HG02885 (cell line): ENCODE measurements at regions not wholly inside any gene's neighbourhood (a gene's known extent, or its start where the extent isn't known, plus 50 kb on each side); places are given as distances from the start of the nearest gene placed in this dataset.
"Not testable (repeated sequence)": the region's sequence is repeated elsewhere in the genome, so short reads cannot be mapped to it uniquely, and the experiment has no call there.

Source experiments
- ATAC-seq: cut with Tn5 transposase; IDR thresholded peaks from one replicate; pipeline ENCODE4 v1.9.1; 2021; ENCODE audit warnings: mild to moderate bottlenecking; ENCODE audit not compliant: unreplicated experiment, poor library complexity

DNA sequence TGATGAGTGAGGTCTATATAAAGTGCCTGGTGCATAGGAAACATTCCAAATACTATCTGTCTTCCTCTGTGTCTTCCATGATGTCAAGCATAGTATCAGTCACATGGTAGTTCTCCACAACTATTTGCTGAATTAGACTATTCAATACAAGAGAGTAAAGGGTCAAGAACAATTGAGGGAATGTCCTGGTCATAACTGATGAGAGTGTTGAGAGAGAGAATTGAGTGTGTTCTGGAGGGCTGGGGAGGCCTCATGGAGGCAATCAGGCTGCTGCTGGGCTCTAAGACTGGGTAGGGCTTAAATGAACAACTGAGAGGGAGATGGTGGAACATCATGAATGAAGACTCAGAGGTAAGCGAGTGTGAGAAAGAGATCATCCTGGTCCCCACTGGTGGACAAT lies 433.7 kb upstream of the ONECUT1 start:
- no peak for ATAC-seq

DNA sequence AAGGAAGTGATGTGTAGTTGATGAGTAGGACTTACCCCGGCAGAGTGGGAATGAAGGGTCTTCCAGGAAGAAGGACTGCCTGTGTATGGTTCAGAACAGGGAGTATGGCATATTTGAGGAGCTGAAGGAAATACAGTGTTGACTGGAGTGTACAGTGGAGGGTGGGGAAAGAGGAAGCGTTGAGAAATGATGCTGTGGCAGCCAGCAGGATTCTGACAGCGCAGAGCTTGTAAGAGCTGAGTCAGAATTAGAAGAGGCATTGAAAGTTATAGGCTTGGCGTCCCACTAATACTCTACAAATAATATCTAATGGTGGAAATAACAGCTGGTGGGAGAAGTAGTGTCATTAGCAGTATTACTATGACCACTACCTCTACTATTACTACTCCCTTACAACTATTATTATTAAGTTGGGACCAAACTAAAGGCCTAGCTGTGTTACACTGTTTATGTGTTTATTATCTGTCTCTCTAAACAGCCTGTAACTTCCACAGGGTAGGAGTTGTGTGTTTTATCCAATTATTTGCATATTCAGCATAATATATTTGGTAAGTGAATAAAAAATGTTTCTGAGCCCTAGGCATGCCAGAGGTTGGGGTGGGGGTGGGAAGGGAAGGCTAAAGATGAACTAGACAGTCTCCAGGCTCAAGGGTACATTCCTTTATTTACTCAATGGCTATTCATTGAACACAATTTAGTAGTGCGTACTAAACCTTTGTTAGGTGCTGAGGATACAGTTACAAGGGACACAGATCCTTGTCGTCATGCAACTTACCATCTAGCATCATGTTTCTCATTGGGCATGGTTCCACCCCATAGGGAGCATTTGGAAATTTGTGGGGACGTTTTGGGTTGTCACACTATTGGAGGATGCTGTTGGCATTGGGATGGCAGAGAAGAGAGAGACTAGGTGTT lies 428.8 kb upstream of the ONECUT1 start:
- ATAC-seq = no peak

DNA sequence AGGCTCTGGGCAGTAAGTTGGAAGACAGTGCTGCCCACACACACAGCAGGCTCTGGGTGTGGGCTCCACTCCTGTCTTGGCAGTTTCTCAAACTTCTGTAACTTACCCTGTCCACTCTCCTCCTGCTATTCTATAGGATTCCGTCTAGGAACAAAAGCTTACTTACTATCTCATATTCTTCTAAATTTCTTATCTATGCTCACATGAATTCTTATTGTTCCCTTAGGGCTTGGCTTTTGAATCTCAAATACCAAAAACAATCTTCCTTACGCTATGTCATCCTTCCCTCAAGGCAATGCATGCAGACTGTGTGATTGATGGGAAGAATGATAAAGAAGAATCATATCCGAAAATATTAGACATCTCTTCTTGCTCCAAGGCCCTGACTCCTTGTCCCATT lies 425.9 kb upstream of the ONECUT1 start:
- ATAC-seq = no peak

DNA sequence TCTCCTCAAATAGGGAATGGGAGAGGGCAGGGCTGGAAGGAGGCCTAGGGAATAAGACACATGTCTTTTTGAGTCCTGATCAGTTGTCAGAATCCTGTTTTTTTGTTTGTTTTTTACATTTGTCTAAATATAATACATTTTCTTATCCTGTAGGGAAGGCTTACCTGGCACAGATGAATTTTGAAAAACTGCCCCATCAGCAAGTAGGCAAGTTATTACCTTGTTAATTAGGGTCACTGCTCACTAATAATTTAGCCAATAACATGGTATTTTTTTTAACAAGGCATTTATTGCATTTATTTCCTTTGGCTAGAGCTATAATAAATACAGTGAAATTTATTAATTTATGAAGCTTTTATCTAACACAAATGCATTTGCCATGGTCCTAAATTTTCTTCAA lies 423.2 kb upstream of the ONECUT1 start:
- no peak for ATAC-seq

DNA sequence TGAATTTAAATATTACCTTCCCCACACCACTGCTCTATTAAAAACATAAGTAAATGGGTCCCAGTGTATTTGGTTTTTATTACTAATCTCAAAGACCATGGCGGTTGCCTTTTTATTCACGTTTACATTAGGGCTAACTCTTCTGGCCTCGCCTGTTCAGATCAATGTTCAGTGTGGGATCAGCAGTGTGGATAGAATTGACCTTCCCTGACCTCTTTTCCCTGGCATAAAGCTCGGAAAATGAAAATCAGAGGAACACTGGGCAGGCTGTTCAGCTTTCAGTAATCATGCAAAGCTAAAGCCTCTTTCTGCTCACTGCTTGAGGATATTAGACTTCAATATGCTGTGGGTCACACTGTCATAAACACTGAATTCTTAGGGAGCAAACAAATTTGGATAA lies 422.6 kb upstream of the ONECUT1 start:
- ATAC-seq = no peak

DNA sequence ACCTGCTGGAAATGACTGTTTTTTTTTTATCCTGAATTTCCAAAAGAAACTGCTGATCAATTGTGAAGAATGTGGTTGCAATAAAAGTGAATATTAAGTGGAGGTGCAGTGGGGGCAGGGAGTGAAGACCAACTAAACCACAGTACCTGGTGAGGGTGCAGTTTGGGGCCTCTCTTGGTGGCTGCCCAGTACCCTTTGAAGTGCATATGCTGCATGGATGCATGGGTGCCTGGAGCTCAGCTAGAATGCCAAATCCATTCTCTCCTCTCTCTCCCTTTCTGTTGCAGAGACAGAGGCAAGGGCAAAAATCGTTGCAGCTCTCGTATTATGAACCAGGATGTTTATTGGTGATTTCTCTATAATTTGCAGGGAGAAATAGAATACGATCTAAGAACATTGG lies 420.5 kb upstream of the ONECUT1 start:
- ATAC-seq = no peak

DNA sequence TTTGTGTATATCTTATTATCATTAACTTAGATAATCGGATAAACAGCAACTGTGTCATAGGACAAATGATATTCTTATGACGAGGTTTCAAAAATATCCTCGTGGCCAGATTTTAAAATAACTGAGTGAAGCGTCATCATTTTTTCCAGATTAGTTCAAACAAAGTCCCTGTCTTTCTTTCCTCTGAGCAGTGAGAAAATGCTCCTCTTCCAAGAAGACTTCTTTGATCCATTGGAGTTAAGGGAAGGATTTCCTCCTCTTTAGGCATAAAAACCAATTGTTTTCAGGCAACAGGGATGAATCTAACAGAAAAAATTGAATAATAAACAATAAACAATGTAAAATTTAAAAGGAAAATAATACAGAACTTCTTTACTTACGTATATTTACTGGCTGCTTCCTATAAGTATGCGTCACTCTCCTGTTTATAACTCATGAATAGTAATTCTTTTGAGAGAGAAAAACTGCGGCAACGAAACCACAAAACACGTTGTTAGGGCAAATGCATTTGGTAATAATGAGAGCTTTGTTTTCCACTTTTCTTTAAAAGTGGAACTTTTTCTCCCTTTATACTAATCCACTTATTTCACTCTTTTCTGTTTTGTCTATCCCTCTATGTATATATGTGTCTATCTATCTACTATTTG lies 419.4 kb upstream of the ONECUT1 start:
- ATAC-seq = no peak

DNA sequence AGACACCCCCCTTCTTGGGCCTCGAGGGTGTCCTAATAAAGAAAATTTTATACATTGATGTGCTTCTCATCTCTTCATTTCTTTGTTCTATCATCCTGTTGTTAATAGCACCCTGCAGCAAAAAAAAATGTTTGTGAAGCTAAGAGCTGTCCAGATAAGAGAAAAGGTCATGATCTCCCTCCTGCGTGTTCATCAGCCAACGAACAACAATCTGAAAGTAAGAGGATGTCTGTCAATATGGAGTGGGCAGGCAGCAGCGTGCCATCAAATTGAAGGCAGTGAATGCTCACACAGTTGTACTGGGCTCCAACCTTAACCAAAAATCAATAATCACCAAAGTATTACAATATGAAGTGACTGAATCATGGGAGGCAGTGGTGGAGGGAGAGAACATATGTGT lies 418.6 kb upstream of the ONECUT1 start:
- no peak for ATAC-seq

DNA sequence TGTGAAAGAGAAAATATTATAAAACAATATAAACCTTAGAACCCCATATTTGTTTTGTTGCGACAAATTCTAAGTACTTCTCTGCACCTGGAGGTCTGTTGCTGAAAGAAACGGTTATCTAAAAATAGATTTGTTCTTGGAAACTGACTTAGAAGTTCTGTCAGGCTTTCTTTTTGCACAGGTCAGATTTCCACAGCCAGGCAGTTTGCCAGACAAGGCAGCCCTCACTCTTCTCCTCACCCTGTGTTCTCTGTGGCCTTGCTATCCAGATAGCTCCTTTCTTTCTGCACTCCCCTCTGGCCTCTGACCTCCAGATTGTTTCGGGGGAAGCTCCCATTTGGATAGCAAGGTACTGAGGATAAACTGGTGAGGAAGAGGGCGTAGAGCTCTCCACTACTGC lies 413.3 kb upstream of the ONECUT1 start:
- ATAC-seq = no peak

DNA sequence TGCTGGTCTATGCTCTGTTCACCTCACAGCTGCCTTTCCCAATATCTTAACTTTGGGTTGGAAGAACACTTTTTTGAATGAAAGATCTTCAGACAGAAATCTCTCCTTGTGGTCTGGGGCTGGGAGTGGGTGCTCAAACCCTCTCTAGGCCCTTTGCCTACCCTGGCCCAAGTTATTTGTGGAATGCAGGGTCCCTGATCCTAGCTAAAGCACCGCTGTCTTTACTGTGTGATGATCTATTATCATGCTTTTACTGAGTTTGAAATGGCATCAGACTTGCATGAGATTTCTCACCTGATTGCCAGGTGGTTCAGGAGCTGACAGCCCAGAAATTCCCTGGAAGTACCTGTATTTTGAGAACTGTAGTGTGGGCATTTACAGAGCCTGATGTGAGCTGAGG lies 412.7 kb upstream of the ONECUT1 start:
- no peak for ATAC-seq

DNA sequence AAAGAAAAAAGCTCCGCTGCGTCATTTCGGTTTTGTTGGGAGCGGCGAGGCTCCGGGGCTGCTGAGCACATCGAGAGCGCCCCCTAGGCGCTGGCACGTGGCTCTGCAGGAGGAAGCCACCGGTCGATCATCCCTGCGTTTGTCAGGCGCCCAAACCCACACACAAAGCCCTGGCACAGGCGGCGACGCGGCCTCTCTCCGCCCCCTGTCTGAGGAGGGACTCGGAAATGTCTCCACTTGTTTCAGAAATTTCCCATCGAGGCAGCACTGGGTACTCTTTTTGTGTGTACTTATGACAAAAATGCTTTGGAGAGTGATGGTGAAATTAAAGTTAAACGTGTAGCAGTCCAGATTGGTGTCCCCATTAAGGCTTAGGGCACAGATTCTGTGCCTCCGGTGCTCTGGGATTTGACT lies 407.3 kb upstream of the ONECUT1 start:
- ATAC-seq = peak; percentile 78

DNA sequence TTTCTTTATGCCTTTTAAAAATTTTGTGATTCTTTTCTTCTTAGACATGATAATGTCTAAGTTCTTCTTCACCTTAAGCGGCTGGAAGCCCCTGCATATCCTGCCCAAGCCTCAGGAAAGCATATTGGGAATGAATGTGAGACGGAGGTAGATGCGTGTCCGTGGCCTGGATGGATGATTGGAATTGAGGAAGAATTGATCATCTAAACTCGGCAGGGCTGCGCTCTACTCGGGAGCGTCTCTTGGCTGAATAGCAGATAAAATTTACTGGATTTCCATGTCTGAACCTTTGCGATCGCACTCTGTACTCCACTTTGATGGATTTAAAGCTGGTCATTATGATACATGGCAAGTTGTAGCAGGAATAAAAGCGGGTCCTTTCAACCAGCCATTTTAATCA lies 406.7 kb upstream of the ONECUT1 start:
- ATAC-seq = no peak

DNA sequence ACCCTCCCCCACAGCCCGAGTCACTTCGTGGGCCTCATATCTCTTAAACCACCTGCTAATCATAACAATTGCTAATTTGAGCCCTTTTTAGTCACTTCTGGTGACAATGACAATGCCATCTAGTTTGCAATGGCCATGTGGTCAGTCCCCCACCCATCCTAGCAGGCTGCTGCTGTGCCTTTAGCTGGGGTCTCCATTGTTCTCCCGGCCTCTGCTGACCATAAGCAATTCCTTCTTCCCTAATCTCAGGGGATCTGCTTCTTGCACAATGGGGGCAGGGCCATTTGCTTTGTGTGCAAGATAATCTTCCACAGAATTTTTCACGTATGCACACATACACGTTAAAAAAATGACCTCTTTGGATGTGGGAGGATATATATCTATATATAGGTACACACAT lies 406.1 kb upstream of the ONECUT1 start:
- ATAC-seq = no peak

DNA sequence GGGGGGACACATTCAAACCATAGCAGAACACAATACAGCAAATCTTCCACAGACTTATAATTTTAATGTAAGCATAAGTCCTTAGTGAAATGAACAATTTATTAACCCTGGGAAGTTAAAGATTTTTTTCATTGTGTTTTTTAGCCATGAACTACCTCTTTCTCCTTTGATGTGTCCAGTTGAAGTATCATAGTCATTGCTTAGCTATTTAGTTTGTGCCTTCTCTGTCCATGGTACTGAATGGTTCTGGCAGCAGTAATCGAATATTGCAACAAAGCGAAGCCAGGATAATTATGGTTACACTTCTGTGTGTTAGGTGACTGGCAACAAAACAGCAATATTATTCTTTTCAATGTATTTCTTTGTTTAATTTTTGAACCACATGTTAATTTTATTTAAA lies 403.0 kb upstream of the ONECUT1 start:
- no peak for ATAC-seq

DNA sequence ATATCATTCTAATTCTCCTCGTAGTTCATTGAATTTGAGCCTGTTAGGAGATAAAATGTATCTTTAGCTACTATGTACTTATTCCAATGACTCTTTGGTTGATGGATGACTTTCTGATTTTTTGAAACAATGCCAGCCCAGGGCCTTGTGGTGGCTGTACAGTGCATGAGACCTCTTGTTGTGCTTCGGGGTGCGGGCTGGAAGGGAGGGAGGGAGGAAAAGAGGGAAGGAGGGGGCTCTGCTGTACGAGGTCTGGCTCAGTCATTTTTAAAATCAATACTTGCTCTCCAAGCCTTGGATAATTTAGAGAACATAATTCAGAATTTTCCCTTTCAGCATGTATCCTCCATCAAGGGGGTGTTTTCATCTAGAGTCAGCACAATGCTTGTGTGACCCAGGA lies 399.7 kb upstream of the ONECUT1 start:
- no peak for ATAC-seq

DNA sequence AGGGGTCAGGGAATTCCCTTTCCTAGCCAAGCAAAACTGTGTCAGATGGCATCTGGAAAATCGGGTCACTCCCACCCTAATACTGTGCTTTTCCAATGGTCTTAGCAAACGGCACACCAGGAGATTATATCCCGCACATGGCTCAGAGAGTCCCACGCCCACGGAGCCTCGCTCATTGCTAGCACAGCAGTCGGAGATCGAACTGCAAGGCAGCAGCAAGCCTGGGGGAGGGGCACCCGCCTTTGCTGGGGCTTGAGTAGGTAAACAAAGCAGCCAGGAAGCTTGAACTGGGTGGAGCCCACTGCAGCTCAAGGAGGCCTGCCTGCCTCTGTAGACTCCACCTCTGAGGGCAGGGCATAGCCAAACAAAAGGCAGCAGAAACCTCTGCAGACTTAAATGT lies 393.3 kb upstream of the ONECUT1 start:
- not testable (repeated sequence) for ATAC-seq

DNA sequence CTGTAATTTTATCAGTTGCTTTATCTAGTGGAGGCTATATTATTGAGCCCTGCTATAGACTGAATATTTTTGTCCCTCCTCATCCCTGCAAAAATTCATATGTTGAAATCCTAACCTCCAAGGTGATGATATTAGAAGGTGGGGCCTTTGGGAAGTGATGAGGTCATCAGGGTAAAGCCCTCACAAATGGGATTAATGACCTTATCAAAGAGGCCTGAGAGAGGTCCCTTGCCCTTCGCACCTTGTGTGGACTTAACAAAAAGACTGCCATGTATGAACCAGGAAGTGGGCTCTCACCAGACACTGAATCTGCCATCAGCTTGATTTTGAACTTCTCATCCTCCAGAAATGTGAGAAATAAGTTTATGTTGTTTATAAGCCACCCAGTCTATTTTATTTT lies 381.4 kb upstream of the ONECUT1 start:
- ATAC-seq = no peak

DNA sequence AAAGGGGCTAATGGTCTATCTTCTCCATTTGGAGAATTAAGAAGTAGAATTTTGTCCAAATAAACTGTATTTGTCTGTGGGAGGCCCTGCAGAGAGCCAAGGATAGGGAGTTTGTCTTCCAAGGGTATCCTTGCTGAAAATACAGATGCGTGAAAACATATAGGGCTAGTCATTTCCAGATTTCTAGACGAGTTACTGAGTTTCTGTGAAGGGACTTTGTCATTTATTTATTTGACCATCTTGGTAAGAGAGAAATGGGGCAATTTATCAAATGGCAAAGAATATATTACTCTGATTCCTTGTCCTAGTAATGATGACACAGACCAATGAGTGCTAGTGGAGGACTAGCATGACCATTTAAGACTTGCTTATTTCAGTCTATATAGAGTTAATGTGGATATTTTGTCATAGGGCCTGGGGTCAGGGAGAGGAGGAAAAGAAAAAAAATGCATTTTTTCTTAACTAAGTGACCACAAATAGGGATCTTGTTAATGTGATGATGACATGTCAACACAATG lies 376.6 kb upstream of the ONECUT1 start:
- ATAC-seq = no peak

DNA sequence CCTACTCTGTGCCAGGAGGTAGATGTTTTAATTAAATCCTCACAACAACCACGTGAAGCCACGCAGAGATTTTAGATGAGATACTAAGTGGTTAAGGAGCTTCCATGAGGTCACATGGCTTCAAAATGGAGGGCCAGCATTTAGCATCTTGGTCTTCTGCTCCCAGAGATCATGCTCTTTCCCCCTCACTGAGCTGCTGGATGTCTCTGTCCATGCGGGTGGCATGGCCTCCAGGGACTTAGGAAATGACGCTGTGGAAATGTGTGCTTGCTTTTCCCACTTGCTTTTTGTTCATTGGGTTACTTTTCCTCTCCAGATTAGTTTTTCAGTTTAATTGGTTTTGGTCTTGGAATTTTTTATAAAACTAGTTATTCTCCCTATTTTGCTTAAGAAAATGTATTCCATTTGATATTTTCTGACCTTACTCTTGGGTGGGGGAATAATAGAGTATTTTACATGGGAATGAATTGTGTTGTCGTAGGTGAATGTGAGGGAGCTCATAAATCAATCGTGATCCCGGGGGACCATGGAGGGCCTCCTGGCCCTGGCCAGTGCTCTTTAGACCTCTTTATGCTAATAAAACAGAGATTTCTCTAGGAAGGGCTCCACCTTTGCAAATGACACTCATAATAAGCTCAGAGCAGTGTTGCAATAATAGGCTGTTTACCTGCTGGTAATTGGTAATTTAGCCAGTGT lies 376.0 kb upstream of the ONECUT1 start:
- no peak for ATAC-seq

DNA sequence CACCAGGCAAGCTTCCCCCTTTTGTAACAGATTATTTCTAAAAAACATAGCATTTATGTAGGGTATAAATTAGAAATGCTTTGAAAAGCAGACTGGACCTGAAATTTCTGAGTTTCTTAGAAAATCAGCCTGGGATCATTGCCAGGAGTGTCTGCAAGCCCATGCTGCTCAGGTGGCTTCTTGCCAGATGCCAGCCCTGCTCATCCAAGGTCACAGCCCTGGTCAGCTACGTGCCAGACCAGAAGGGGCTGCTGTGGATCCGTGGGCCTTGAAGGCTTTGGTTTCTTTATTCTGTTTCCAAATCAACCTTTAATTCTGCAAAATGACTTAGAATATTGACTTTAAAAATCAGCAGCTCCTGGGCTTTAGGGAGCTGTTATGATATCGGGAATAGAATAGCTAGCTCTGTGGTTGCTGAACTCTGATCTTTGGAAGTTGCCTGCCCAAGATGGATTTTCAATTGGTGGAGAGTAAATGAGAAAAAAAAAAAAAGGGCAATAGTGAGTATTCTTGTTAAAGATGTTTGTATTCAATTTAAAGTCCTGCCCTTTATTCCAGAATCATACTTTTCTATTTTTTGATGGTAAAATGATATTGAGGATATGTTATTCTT lies 370.1 kb upstream of the ONECUT1 start:
- no peak for ATAC-seq

DNA sequence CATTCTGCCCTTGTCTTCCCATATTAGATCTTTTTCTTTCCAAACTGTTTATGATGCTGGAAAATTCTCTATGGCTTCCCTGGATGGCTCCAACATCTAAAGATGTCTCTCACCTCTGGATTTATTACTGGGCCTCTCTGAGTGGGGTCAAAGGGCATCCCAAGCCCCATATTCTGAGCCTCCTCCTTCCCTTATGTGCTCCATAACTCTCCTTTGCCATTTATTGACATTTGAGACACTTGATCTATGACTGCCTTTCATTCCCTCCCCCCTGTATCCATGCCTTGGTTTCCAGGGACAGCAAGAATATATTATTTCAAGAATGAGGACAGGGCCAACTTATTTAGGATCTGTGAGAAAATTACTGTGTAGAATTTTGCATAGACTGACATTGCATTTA lies 369.3 kb upstream of the ONECUT1 start:
- no peak for ATAC-seq
